Body of pancreas (tissue), 4 donors: ENCODE measurements at regions not wholly inside any gene's neighbourhood (a gene's known extent, or its start where the extent isn't known, plus 50 kb on each side); places are given as distances from the start of the nearest gene placed in this dataset.

Experiments
- ATAC-seq: fragments of 150-250 bp; one replicate; pipeline ENCODE4 v1.9.1; 2016
- DNase-seq, 4 donors: peaks; one replicate each; pipeline ENCODE4 v3.0.0-alpha.2; 2019
- H3K27ac ChIP-seq, 4 donors: fragments of 200-600 bp; sonication (generic); 1 replicate in 3 of 4; 2 replicates in 1 of 4; pipeline versions ENCODE4 v1.5.1 to v1.6.1; 2016 to 2019; ENCODE audit warnings: mild to moderate bottlenecking in 1 of 4, mixed read lengths in 1 of 4, moderate library complexity in 1 of 4
- H3K27me3 ChIP-seq, 2 donors: fragments of 200-600 bp; sonication (generic); one replicate each; pipeline ENCODE4 v1.6.0; 2016; ENCODE audit warnings: mild to moderate bottlenecking in 1 of 2
- H3K36me3 ChIP-seq, 2 donors: fragments of 200-600 bp; sonication (generic); replicated peaks in 1 of 2; 2 replicates each; pipeline ENCODE4 v1.5.1; 2016; ENCODE audit warnings: low read depth in 2 of 2; ENCODE audit not compliant: insufficient read depth in 1 of 2
- H3K4me1 ChIP-seq: fragments of 200-600 bp; sonication (generic); one replicate; pipeline ENCODE4 v1.6.0; 2016
- H3K4me3 ChIP-seq, 2 donors: fragments of 200-600 bp; sonication (generic); 1 replicate in 1 of 2; 2 replicates in 1 of 2; pipeline ENCODE4 v1.5.1; 2016 to 2019
- H3K9me3 ChIP-seq, 3 donors: fragments of 200-600 bp; sonication (generic); 1 replicate in 2 of 3; 2 replicates in 1 of 3; pipeline ENCODE4 v1.5.1; 2016
- POLR2A ChIP-seq, 3 donors: fragments of 450-650 bp; IDR thresholded peaks; one replicate each; pipeline ENCODE4 v1.6.1; 2016; ENCODE audit warnings: antibody characterized with exemption in 3 of 3, mild to moderate bottlenecking in 2 of 3
- WGBS, 2 donors: methylation state at CpG; one replicate each; pipeline ENCODE4 v1.1.5; 2017; 5-methylcytosine and 5-hydroxymethylcytosine counted together
- intact Hi-C: fragments of 100-400 bp; cut with DNase I; formaldehyde crosslinking; loops from one replicate; pipeline ENCODE4 v1.15.1; 2023
- TF ChIP-seq, protein P1 (sequence below), 7 experiments: fragments of 450-650 bp in 4 of 7; fragments of 200-600 bp in 3 of 7; sonication (generic) in 3 of 7; IDR thresholded peaks; one replicate each; pipeline ENCODE4 v1.5.1; 2016 to 2019; ENCODE audit warnings: antibody characterized with exemption in 7 of 7

DNA sequence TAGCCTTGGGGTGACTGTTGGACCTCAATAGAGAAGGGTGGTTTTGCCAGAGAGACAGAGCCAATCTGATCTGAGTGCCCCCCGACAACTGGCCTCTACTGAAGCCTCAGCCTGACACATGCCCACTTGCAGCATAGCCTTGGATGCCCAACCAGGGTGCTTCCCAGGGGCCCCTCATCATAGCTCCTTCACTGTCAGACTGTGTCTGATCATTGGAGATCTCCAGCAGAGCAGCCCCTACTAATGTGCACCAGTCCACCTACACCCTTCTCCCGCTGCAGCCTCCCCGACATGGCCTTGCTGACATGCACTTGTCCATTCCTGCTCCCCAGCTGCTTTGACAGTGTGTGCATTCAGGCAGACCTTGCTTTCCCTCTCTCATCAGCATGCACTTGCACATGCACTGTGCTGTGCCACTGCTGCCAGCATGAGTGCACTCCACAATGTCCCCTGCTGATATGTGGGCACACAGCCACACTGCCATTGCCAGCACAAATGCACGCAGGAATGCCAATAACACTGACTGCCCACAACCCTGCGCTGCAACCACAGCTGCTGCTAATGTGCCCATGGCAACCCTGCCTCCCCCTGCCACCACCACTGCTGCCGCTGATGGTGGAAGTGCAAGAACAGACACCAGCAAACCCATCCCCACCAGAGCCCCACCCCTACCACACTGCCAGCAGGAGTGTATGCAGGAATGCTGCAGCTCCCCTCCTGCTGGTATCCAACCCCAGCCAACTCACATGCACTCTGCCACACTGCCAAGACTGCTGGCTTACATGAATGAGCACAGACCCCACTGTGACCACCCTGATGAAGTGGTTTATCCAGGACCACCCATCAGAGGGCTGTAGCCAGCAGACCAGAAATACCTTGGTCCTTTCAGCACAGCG lies 68.1 kb upstream of the ZMAT1 start:
- Histone ChIP-seq H3K9me3 (no peaks in the 10 kb centered on the region), H3K27me3 (no peaks in the 10 kb centered on the region), H3K36me3 (no peaks in the 10 kb centered on the region), H3K27ac (no peak overlapping the region), H3K4me1 (no peaks in the 10 kb centered on the region), H3K4me3 (no peak overlapping the region)
- no peak for DNase-seq
- WGBS, 2 donors = 62 to 93% methylated on average over 2 to 7 of the region's 7 CpGs
- TF ChIP-seq, protein P1, sequence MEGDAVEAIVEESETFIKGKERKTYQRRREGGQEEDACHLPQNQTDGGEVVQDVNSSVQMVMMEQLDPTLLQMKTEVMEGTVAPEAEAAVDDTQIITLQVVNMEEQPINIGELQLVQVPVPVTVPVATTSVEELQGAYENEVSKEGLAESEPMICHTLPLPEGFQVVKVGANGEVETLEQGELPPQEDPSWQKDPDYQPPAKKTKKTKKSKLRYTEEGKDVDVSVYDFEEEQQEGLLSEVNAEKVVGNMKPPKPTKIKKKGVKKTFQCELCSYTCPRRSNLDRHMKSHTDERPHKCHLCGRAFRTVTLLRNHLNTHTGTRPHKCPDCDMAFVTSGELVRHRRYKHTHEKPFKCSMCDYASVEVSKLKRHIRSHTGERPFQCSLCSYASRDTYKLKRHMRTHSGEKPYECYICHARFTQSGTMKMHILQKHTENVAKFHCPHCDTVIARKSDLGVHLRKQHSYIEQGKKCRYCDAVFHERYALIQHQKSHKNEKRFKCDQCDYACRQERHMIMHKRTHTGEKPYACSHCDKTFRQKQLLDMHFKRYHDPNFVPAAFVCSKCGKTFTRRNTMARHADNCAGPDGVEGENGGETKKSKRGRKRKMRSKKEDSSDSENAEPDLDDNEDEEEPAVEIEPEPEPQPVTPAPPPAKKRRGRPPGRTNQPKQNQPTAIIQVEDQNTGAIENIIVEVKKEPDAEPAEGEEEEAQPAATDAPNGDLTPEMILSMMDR (IDR thresholded peaks at IDR 0.05) = no peak
- no peak for TF ChIP-seq POLR2A (IDR thresholded peaks at IDR 0.05)
- intact Hi-C loops = no loop called here
- no peak for ATAC-seq

DNA sequence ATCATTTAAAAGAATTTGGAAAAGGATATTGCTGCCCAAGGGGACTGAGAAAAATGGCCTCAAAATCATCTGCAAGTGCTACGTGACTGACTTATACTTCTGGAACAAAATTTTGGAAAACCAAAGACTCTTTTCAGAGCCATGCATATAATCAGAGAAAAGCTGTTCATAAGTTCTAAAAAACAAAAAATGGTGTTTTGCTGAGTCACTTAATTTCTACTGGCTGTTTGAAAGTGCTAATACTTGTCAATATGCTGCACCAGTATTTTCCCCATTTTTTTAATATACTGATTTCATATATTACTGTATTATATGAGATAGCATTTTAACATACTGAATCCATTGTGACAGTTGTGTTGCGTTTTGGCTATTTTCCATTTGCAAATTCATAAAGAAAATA lies 61.5 kb upstream of the ZMAT1 start:
- no peak for DNase-seq
- no peaks in the 10 kb centered on the region for H3K9me3 ChIP-seq
- no peaks in the 10 kb centered on the region for H3K4me1 ChIP-seq
- H3K27ac ChIP-seq = no peak overlapping the region
- no peak overlapping the region for H3K4me3 ChIP-seq
- TF ChIP-seq, protein P1 (IDR thresholded peaks at IDR 0.05) = no peak
- no peak for TF ChIP-seq POLR2A (IDR thresholded peaks at IDR 0.05)
- ATAC-seq = no peak
- intact Hi-C loops = no loop called here
- H3K27me3 ChIP-seq = no peaks in the 10 kb centered on the region
- 63 to 68% methylated on average over 2 of the region's 2 CpGs for WGBS, 2 donors
- no peaks in the 10 kb centered on the region for H3K36me3 ChIP-seq

DNA sequence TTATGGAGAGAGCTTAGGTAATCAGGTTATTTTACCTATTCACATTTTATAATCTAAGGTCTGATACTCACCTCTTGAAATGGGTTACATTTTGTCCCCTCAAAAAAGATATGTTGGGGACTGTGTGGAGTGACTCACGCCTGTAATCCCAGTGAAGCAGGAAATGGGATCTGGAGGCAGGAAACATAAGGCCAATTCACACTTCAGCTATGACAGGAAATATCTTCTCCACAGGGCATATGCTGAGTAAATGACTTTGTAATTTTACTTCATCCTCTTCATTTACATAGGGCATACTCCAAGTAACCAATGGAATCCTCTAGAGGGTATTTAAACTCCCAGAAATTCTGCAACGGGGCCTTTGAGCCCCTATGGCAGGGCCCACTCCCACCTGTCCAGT lies 54.8 kb upstream of the ZMAT1 start:
- Histone ChIP-seq H3K4me3 (no peak overlapping the region), H3K27ac (no peak overlapping the region), H3K4me1 (no peaks in the 10 kb centered on the region), H3K27me3 (no peaks in the 10 kb centered on the region), H3K9me3 (no peaks in the 10 kb centered on the region), H3K36me3 (no peaks in the 10 kb centered on the region)
- ATAC-seq (no peak), DNase-seq (no peak)
- 42 to 44% methylated on average over 2 of the region's 2 CpGs for WGBS, 2 donors
- TF ChIP-seq, protein P1 (IDR thresholded peaks at IDR 0.05) = no peak
- intact Hi-C loops = no loop called here
